ENCODE measurements at regions not wholly inside any gene's neighbourhood (a gene's known extent, or its start where the extent isn't known, plus 50 kb on each side); places are given as distances from the start of the nearest gene placed in this dataset.
A peak's percentile ranks its signal among the peaks of the same experiment; 100 is the strongest.
"Not testable (repeated sequence)": the region's sequence is repeated elsewhere in the genome, so short reads cannot be mapped to it uniquely, and the experiment has no call there.

DNA sequence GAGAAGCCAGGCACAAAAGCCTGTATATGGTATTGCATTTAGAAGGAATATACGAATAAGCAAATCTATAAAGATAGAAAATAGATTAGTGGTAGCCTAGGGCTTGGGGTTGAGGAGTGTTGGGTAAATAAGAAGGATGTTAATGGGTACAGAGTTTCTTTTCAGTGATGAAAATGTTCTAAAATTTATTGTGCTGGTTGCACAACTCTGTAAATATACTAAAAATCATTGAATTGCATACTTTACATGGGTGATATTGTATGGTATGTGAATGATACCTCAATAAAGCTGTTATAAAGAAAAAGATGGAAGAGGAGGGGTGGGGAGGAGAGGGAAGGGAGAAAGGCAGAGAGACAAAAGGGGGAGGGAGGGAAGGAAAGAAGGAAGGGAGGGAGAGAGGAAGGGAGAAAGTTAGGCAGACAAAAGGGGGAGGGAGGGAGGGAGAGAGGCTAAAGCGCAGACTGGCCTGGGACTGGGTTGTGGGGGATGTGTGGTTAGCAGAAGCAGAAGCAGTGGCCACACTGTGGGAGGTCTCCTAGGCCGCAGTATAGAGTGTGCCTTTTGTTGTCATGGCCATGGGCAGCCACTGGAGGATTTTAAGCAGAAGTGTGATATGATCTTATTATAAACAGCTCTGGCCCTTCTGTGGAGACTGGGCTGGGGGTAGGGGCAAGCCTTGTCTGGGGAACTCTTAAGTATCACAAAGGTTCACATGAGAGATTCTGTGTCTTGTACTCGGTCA is 73.6 kb upstream of the ELK3 start:
- DNase-seq (ENCODE audit: low spot score in 2 of 2) (no peak), ATAC-seq (peak; percentile 11 to 43)
- peak overlapping the region; percentile 21 to 55 for H3K27ac Mint-ChIP-seq
- no peaks in the 10 kb centered on the region for H3K9me3 Mint-ChIP-seq
- no peaks in the 10 kb centered on the region for H3K36me3 Mint-ChIP-seq

DNA sequence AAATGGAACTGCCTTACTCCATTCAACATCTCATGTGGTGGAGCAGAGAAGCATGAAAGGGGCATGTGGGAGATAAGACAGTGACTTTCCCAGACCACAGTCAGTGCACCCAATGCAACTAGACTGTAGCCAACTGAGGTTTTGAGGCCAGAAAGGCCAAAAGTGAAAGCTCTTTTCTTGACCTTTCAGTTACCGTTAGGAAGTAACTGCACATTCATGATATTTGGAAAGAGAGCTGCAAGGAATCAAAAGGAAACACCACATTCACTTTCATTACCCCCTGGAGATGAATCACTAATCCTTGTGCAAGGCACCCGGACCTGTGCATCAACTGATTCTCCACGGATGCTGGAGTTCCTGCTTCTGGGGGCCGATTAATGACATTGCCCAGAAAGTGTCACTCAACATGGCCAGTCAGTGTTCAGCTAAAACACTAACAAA is 72.9 kb upstream of the ELK3 start:
- ATAC-seq = peak; percentile 56 to 95

DNA sequence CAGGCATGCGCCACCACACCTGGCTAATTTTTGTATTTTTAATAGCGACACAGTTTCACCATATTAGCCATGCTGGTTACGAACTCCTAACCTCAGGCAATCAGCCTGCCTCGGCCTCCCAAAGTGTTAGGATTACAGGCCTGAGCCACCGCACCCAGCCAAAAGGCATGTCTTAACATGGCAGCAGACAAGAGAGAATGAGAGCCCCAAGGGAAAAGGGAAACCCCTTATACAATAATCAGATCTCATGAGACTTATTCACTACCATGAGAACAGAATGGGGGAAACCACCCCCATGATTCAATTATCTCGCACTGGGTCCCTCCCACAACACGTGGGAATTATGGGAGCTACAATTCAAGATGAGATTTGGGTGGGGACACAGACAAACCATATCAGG is 65.9 kb upstream of the ELK3 start:
- H3K27ac Mint-ChIP-seq; DNase-seq (ENCODE audit: low spot score in 2 of 2); ATAC-seq; H3K9me3 Mint-ChIP-seq; H3K36me3 Mint-ChIP-seq: not testable (repeated sequence)

More for the DNA sequence above, 72.9 kb upstream of the ELK3 start:
- no peak for DNase-seq (ENCODE audit: low spot score in 2 of 2)
- no peaks in the 10 kb centered on the region for H3K9me3 Mint-ChIP-seq
- no peaks in the 10 kb centered on the region for H3K36me3 Mint-ChIP-seq
- H3K27ac Mint-ChIP-seq = peak overlapping the region in 1 of 2 donors; percentile 21

DNA sequence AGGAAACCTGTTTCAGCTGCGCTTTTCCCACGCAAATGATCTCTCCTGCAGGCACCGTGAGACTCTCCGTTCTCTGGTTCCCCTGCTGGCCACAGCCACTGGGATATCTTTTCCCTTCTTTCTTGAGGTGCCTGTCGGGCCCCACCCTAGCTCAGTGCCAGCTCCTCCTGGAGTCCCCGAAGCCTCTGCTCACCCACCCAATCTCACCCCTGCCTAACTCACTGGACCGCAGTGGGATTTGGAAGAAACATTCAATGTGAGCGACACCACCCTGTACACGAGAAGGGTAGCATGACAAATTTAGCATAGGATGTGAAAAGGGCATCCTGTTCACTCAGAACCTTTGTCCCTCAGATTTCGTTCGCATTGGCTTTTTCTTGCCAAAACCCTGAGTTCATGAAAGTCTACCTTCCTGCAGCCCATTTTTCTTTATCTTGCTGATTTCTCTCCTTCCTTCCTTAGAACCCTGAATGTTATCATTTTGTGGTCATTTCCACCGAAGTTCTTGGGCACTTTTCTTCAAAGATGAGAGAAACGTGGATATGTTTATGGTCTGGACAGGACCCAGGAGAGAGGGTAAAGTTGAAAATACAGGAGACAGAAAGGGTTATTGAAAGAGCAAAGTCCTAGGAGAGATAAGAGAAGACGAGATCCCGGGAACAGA is 63.6 kb upstream of the ELK3 start:
- no peak for ATAC-seq
- Mint-ChIP-seq H3K9me3 (no peaks in the 10 kb centered on the region), H3K36me3 (no peaks in the 10 kb centered on the region), H3K27ac (no peak overlapping the region)
- no peak for DNase-seq (ENCODE audit: low spot score in 2 of 2)

DNA sequence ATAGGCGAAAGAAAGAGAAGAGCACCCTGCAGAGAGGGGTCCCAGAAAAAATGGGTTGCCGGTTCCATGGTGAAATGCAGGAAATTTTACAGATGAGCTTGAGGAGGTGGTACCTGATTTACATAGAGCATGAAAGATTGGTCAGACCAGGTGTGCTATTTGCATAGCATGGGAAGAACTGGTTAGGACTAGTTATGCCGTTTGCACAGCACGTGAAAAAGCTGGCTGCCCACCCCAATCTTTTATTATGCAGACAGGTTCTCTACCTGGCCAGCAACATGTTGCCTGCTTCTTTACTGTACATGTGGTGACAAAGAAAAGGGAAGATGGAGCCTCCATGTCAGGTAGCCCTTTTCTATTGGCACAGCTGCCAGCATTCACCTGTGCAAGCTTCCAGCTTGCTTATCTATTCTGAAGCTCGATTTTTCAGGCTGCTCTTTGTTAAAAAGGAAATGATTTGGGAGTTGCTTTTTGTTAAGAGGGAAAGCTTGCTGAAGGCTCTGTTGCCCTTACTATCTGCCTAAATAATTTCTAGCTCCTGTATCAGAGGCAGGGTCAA is 62.9 kb upstream of the ELK3 start:
- H3K9me3 Mint-ChIP-seq = peaks cover 0 to under 1% of the 10 kb centered on the region in 2 donors
- ATAC-seq = no peak
- DNase-seq (ENCODE audit: low spot score in 2 of 2) = no peak
- no peaks in the 10 kb centered on the region for H3K36me3 Mint-ChIP-seq
- no peak overlapping the region for H3K27ac Mint-ChIP-seq

DNA sequence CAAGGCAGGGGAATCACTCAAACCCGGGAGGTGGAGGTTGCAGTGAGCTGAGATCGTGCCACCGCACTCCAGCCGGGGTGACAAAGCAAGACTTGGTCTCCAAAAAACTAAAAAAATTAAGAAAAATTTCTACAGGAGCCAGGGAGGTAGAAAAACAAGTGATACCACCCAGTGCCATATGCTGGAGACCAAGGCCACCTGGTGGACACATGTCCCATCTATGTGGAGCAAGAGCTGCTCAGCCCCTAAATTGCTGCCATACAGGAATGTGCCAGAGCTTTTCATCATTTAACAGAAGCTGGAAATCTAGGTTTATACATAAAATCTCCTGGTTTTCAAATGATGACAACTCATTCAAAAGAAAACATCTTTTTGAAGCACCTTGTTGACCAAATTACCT is 61.4 kb upstream of the ELK3 start:
- DNase-seq (ENCODE audit: low spot score in 2 of 2) (no peak), ATAC-seq (no peak)
- Mint-ChIP-seq H3K27ac (no peak overlapping the region), H3K36me3 (no peaks in the 10 kb centered on the region), H3K9me3 (peaks cover 0 to 4% of the 10 kb centered on the region in 2 donors)

DNA sequence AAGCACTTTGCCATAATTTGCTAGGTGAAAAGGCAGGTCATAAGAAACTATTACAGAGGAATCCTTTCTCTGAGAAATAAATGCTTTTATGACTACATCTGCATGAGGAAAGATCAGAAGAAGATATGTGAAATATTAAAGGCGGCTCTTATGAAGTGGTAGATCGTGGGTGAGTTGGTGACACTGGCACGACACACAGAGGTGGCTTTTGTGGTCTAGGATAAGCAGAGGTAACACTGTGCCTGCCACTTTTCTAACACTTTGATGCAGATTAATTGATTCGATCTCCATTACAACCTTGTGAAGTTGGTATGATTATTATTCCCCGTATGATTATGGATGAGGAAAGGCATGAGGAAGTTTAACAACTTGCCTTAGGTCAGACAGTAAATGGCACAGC is 60.0 kb upstream of the ELK3 start:
- ATAC-seq = peak; percentile 28 to 36
- no peaks in the 10 kb centered on the region for H3K36me3 Mint-ChIP-seq
- H3K9me3 Mint-ChIP-seq = peaks cover 0 to 4% of the 10 kb centered on the region in 2 donors
- no peak for DNase-seq (ENCODE audit: low spot score in 2 of 2)
- no peak overlapping the region for H3K27ac Mint-ChIP-seq

DNA sequence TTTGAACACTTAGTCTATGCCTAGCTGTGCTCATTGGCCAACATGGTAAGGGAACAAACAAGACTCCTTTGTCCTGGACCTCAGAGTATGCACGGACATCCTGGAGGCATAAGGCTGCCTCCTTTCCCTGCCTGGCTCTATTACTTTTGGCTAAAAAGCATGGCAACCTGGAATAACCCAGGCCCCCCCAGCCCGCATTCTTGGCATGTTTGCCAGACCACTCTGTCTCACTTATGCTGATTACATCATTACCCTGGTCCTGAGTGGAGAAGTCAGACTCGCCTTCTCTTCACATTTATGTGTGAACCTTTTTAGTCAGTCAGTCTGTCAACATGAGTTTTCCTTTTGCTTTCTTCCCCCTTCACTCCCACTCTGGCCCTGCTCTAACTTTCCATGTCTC is 58.0 kb upstream of the ELK3 start:
- H3K27ac Mint-ChIP-seq = no peak overlapping the region
- no peak for ATAC-seq

DNA sequence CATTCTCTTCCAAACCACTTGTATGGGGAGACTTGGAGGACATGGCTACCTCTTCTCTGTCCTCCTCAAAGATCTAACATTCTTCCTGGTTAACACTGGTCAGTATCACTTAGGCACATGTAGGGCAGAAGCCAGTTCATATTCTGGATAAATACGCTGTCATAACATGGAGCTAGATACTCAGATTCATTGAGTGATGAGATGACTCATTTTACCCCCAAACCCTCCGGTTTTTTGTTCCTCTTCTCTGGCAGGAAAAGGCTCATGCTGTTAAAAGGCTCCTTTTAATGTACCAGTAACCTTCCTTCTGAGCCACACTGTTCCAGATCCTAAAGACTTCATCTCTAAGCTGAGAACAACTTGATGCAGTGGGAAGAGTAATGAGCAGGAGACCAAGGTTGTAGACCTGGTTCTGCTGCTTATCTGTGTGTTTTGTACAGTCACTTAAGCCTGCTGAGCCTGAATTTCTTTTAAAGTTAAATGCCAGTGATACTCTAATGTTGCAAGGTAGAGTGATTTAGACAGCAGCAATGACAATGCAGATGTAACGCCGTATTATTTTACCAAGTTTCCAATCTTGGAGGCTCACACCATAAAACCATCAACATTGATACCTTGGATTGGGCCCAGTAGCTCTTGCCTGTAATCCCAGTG is 57.3 kb upstream of the ELK3 start:
- Mint-ChIP-seq H3K9me3 (peaks cover 0 to 9% of the 10 kb centered on the region in 2 donors), H3K27ac (no peak overlapping the region), H3K36me3 (peaks cover 0 to under 1% of the 10 kb centered on the region in 2 donors)
- no peak for DNase-seq (ENCODE audit: low spot score in 2 of 2)
- ATAC-seq = peak; percentile 34 to 65

More for the DNA sequence above, 58.0 kb upstream of the ELK3 start:
- no peak for DNase-seq (ENCODE audit: low spot score in 2 of 2)
- Mint-ChIP-seq H3K36me3 (no peaks in the 10 kb centered on the region), H3K9me3 (peaks cover 0 to 9% of the 10 kb centered on the region in 2 donors)

DNA sequence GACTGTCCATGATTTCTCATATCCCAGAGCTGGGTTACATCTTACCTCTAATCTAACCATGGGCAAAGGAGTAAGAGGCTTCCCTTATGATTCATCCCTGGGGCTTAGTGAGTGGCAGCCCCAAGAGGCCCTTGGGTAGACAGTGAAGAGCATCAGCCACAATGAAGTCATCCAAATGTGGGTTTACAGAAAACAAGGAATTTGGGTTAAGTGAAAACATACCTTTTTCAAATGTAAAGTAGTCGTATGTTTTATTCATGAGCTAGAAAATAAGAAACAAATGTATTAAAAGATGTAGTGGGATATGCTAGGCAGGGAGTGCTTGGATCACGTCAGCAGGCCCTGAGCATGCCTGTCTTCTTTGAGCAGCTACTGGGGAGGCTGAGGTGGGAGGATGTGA is 54.0 kb upstream of the ELK3 start:
- Mint-ChIP-seq H3K9me3 (peaks cover 0 to 12% of the 10 kb centered on the region in 2 donors), H3K27ac (peak overlapping the region; percentile 8 to 20), H3K36me3 (peaks cover 0 to 5% of the 10 kb centered on the region in 2 donors)
- no peak for DNase-seq (ENCODE audit: low spot score in 2 of 2)
- ATAC-seq = peak; percentile 69 to 71

DNA sequence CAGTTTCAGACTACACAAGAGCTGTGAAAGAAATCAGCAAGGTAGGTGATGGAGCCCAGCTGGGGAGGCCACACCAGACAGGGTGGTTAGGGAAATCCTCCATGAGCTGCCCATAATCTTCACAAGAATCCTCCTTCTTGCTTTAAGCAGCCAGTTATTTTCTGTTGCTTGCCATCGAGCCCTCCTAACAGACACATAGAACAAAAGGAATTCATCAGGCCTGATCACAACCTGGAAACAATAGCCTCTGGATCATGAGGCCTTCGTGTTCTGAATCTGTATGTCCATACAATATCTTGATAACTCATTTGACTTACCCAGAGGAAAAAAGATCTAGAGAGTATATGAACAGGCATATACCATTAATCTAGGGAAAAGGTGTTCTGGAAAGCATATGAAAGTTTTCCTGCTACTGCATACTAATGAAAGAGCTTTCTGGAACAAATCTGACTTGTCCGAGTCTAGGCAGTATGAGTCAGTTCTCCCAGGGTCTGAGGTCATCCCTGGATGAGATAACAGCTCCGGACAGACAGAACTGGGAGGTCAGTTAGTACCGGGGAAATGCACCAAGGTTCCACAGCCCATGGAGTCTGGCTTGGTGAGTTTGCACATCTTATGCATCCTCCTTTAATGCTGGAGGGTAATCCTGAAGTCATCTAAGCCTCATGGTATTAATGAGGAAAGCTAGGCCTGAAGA is 52.8 kb upstream of the ELK3 start:
- H3K36me3 Mint-ChIP-seq = peaks cover 0 to 5% of the 10 kb centered on the region in 2 donors
- H3K27ac Mint-ChIP-seq = no peak overlapping the region
- DNase-seq (ENCODE audit: low spot score in 2 of 2) (no peak), ATAC-seq (no peak)
- H3K9me3 Mint-ChIP-seq = peaks cover 0 to 11% of the 10 kb centered on the region in 2 donors

DNA sequence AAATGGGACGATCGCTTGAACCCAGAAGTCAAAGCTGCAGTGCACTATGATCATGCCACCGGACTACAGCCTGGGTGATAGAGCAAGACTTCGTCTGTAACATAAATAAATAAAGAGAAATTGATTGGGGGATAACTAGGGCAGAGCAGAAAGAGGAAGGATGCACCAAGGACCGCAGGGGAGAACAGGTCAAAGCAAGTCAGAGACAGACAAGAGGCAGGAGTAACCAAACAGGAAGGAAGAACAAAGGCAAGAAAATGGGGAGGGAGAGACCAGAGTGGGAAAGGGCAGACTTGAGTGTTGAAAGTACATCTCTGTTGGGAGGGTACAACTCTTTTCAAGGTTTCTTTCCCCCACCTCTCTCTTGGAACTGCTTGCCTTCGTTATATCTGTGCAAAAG is 50.8 kb upstream of the ELK3 start:
- DNase-seq (ENCODE audit: low spot score in 2 of 2) (no peak), ATAC-seq (peak in 1 of 2 donors; percentile 22)
- peak overlapping the region in 1 of 2 donors; percentile 65 for H3K27ac Mint-ChIP-seq
- peaks cover 0 to 5% of the 10 kb centered on the region in 2 donors for H3K36me3 Mint-ChIP-seq
- H3K9me3 Mint-ChIP-seq = peaks cover 0 to 7% of the 10 kb centered on the region in 2 donors

DNA sequence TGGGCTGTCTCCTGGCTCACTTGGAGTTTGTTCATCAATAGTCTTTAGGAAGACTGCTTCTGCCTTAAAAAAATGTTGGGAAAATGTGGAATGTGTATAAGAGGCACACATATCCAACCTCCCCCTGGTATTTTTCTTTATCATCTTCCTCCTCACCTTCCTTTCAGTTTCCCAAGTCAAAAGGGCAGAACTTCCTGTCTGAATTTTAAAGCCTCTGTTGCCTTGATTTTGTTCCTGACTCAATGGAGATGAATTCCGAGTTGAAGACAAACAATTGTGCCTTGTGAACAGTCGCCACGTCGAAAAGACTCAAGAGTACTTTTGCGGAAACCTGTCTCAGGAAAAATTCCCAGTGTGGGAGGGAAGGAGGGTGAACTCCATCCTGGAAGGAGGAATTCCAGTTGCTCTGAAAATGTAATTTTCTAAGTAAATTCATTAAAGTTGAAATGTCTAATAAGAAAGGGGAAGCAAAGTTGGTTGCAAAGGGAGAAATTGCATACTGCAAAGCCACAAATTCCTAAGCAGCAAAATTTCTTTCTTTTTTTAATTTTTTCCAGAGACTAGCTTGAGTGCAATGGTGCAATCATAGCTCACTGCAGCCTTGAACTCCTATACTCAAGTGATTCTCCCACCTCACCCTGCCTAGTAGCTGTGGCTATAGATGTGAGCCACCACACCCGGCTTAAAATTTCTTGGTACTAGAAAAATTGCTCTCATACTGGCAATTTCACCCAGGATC is 50.2 kb upstream of the ELK3 start:
- Mint-ChIP-seq H3K27ac (peak overlapping the region in 1 of 2 donors; percentile 65), H3K36me3 (peaks cover 0 to 5% of the 10 kb centered on the region in 2 donors), H3K9me3 (peaks cover 0 to 7% of the 10 kb centered on the region in 2 donors)
- ATAC-seq = no peak
- DNase-seq (ENCODE audit: low spot score in 2 of 2) = no peak
